GM12891 (cell line): ENCODE measurements at regions not wholly inside any gene's neighbourhood (a gene's known extent, or its start where the extent isn't known, plus 50 kb on each side); places are given as distances from the start of the nearest gene placed in this dataset.

Experiments
- PAX5 ChIP-seq: IDR thresholded peaks from 2 replicates; pipeline ENCODE4 v1.6.1; 2011; ENCODE audit warnings: low read length, moderate library complexity, mild to moderate bottlenecking; ENCODE audit not compliant: insufficient read depth, severe bottlenecking
- POLR2A ChIP-seq: IDR thresholded peaks from 2 replicates; pipeline ENCODE4 v1.6.1; 2011; ENCODE audit warnings: low read depth, low read length, control low read depth
- POLR2AphosphoS5 ChIP-seq: IDR thresholded peaks from 2 replicates; pipeline ENCODE4 v1.6.1; 2011; ENCODE audit warnings: low read depth, low read length, control low read depth
- POU2F2 ChIP-seq: IDR thresholded peaks from 2 replicates; pipeline ENCODE4 v1.6.1; 2011; ENCODE audit warnings: low read depth, mild to moderate bottlenecking, control low read depth, low read length, moderate library complexity
- TAF1 ChIP-seq: IDR thresholded peaks from 2 replicates; pipeline ENCODE4 v1.6.1; 2011; ENCODE audit warnings: low read depth, low read length, control low read depth

GRCh38 chr11:80066291-80066690 is 625.5 kb upstream of the TENM4 start:
- TF ChIP-seq TAF1: no peak
- no peak for TF ChIP-seq POLR2A
- no peak for TF ChIP-seq POLR2AphosphoS5
- TF ChIP-seq PAX5: no peak
- TF ChIP-seq POU2F2: no peak
